ENCODE measurements at regions not wholly inside any gene's neighbourhood (a gene's known extent, or its start where the extent isn't known, plus 50 kb on each side); places are given as distances from the start of the nearest gene placed in this dataset.

- TF ChIP-seq CTCF (conservative IDR thresholded peaks at IDR 0.05) = no peak
- TF ChIP-seq EZH2 (IDR thresholded peaks at IDR 0.05; ENCODE audit: low read depth) = no peak
Observed at GRCh38 chr11:70587075-70587389, 188.7 kb downstream of the CTTN start.
